ENCODE measurements at regions not wholly inside any gene's neighbourhood (a gene's known extent, or its start where the extent isn't known, plus 50 kb on each side); places are given as distances from the start of the nearest gene placed in this dataset.
"Not testable (repeated sequence)": the region's sequence is repeated elsewhere in the genome, so short reads cannot be mapped to it uniquely, and the experiment has no call there.

GRCh38 chr22:26840770-26841169 is 183.4 kb downstream of the MIAT start:
- not testable (repeated sequence) for TF ChIP-seq POLR2A, CTCF (IDR thresholded peaks at IDR 0.05)
